ENCODE measurements at regions not wholly inside any gene's neighbourhood (a gene's known extent, or its start where the extent isn't known, plus 50 kb on each side); places are given as distances from the start of the nearest gene placed in this dataset.

DNA sequence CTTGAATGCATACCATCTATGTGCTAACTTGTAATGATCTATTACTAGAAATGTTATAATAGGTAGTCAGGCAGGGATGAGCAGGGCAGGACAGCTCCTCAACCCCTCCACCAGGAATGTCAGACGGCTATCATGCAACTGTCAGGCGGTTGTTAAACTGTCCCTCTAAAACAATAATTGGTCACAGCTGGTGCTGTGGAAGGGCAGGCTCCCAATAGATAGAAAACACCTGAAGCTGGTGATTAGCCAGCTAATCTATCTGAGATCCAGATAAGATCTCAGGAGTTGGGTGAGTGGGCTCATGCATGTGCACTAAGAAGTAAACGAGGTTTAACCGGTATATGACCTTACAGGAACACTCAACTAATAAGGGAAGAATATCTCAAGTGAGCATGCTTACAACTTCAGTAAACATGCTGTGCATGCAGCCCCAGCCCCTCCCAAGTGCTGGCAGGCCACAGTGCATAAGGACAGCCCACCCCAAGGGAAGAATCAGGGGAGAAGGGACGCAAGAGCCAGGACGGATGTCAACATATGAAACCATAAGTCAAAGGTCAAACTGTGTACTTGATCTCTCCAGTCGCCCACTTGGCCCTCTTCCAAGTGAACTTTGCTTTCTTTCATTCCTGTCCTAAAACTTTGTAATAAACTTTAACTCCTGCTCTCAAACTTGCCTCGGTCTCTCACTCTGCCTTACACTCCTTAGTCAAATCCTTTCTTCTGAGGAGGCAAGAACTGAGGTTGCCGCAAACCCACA lies 566.2 kb upstream of the NRSN1 start:
- DNase-seq: no peak
- no peaks in the 10 kb centered on the region for H3K4me1 ChIP-seq
- no peaks in the 10 kb centered on the region for H3K27me3 ChIP-seq
- no peaks in the 10 kb centered on the region for H3K36me3 ChIP-seq
- TF ChIP-seq, protein P1, sequence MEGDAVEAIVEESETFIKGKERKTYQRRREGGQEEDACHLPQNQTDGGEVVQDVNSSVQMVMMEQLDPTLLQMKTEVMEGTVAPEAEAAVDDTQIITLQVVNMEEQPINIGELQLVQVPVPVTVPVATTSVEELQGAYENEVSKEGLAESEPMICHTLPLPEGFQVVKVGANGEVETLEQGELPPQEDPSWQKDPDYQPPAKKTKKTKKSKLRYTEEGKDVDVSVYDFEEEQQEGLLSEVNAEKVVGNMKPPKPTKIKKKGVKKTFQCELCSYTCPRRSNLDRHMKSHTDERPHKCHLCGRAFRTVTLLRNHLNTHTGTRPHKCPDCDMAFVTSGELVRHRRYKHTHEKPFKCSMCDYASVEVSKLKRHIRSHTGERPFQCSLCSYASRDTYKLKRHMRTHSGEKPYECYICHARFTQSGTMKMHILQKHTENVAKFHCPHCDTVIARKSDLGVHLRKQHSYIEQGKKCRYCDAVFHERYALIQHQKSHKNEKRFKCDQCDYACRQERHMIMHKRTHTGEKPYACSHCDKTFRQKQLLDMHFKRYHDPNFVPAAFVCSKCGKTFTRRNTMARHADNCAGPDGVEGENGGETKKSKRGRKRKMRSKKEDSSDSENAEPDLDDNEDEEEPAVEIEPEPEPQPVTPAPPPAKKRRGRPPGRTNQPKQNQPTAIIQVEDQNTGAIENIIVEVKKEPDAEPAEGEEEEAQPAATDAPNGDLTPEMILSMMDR (IDR thresholded peaks at IDR 0.05; ENCODE audit: low read depth, low read length): no peak
- no peak overlapping the region for H3K4me3 ChIP-seq (ENCODE audit: low read depth, low read length)
- H3K9me3 ChIP-seq: no peaks in the 10 kb centered on the region

DNA sequence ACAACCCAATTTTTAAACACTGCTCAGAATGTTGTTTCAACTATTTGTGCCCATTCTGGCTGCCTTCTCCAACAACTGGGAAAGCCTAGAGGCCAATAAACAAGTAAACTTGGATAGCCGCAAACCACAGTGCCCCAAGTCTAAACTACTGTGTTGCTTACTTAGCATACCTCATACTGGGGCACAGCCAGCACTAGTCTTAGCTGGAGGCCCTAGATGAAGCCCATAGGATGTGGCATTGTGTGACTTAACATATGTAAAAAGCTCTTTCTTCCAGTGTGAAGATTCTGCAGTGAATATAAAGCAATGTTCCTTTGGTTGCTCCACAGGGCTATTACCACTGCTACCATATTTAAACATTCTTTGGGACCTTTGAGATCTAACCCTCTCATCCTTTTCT lies 564.3 kb upstream of the NRSN1 start:
- Histone ChIP-seq H3K36me3 (no peaks in the 10 kb centered on the region), H3K9me3 (no peaks in the 10 kb centered on the region), H3K4me1 (peaks cover 2% of the 10 kb centered on the region; the same call in 1 of the 2 replicates), H3K27me3 (no peaks in the 10 kb centered on the region), H3K4me3 (ENCODE audit: low read depth, low read length) (no peak overlapping the region)
- DNase-seq: no peak
- TF ChIP-seq, protein P1 (IDR thresholded peaks at IDR 0.05; ENCODE audit: low read depth, low read length): no peak

DNA sequence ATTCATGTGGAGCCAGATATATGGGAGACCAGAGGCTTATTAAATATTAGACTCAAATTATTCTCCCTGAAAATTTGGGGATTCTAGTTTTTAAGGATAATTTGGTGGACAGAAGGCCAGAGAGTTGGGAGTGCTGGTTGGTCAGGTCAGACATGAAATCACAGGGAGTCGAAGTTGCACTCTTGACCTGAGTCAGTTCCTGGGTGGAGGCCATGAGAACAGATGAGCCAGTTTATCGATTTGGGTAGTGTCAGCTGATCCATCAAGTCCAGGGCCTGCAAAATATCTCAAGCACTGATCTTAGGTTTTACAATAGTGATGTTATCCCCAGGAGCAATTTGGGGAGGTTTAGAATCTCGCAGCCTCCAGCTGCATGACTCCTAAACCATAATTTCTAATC lies 563.5 kb upstream of the NRSN1 start:
- DNase-seq: no peak
- no peaks in the 10 kb centered on the region for H3K36me3 ChIP-seq
- H3K4me1 ChIP-seq: peaks cover 2% of the 10 kb centered on the region; the same call in 1 of the 2 replicates
- no peaks in the 10 kb centered on the region for H3K9me3 ChIP-seq
- H3K4me3 ChIP-seq (ENCODE audit: low read depth, low read length): no peak overlapping the region
- no peaks in the 10 kb centered on the region for H3K27me3 ChIP-seq
- TF ChIP-seq, protein P1 (IDR thresholded peaks at IDR 0.05; ENCODE audit: low read depth, low read length): no peak

DNA sequence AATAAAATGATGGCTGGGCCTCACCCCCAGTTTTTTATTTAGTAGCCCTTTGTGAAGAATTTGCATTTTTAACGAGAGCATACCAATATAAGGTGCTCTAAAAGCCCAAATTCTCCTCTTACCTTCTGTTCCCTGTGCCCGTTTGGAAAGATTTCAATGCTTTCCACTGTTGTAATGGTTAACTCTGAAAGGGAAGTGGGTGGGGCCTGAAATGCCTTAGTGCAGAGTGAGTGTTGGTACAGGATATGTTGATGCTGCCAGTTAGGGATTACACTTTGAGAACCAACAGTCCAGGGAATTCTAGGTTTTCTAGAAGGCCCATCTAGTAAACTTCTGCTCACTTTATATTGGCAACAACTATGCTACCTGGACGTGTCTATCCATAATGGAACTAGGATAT lies 562.7 kb upstream of the NRSN1 start:
- Histone ChIP-seq H3K4me1 (peaks cover 2% of the 10 kb centered on the region; the same call in 1 of the 2 replicates), H3K4me3 (ENCODE audit: low read depth, low read length) (no peak overlapping the region), H3K27me3 (no peaks in the 10 kb centered on the region), H3K9me3 (no peaks in the 10 kb centered on the region), H3K36me3 (no peaks in the 10 kb centered on the region)
- TF ChIP-seq, protein P1 (IDR thresholded peaks at IDR 0.05; ENCODE audit: low read depth, low read length): no peak
- no peak for DNase-seq

DNA sequence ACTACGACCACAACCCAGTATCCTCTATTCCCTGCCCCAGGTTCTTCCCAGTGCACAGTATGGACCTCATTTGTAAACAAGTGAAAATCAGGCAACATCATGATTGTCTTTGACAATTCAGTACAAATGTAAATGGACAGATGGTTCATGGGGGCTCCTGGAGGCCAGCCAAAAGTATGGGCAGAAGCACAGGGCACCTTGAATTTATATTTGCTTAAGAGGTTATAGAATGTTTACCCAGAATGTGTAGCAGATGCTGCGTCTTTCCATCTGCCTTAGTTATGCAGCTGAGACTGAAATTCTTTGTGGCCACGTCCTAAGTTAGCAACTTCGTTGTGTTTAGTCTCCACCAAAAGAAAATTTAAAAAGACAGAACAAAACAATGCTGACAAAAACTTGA lies 559.6 kb upstream of the NRSN1 start:
- TF ChIP-seq, protein P1 (IDR thresholded peaks at IDR 0.05; ENCODE audit: low read depth, low read length): no peak
- Histone ChIP-seq H3K4me1 (peaks cover 2% of the 10 kb centered on the region; the same call in 1 of the 2 replicates), H3K4me3 (ENCODE audit: low read depth, low read length) (no peak overlapping the region), H3K9me3 (no peaks in the 10 kb centered on the region), H3K36me3 (no peaks in the 10 kb centered on the region), H3K27me3 (no peaks in the 10 kb centered on the region)
- DNase-seq: peak; percentile 10

DNA sequence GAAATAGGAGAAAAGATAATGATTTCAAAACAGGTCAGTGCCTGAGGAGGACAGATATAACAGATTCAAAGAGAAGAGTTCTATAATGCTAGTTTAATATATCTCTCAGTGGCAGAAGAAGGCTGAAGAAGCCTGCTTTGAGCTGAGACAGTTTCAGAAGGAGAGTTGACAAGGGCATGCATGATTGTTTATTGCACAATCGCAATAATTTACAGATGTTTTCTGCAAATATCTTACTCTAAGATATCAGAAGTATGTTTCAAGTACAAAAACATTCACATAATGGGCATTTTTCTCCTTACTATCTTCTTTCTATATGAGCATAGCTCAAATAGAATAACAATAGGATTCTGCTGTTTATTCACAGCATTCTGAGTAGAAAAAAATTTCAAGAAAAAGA lies 557.7 kb upstream of the NRSN1 start:
- TF ChIP-seq, protein P1 (IDR thresholded peaks at IDR 0.05; ENCODE audit: low read depth, low read length): no peak
- no peak overlapping the region for H3K4me3 ChIP-seq (ENCODE audit: low read depth, low read length)
- H3K36me3 ChIP-seq: no peaks in the 10 kb centered on the region
- no peaks in the 10 kb centered on the region for H3K27me3 ChIP-seq
- peaks cover 2% of the 10 kb centered on the region; the same call in 1 of the 2 replicates for H3K4me1 ChIP-seq
- no peak for DNase-seq
- no peaks in the 10 kb centered on the region for H3K9me3 ChIP-seq
